KMS-11 (cell line): ENCODE measurements at regions not wholly inside any gene's neighbourhood (a gene's known extent, or its start where the extent isn't known, plus 50 kb on each side); places are given as distances from the start of the nearest gene placed in this dataset.
"Not testable (repeated sequence)": the region's sequence is repeated elsewhere in the genome, so short reads cannot be mapped to it uniquely, and the experiment has no call there.

Experiments
- H2AFZ ChIP-seq: fragments of 200-600 bp; sonication (generic); 2 replicates; pipeline ENCODE4 v1.6.1; 2016; ENCODE audit warnings: antibody characterized with exemption, mixed run types, low read depth
- H3K27ac ChIP-seq: fragments of 200-600 bp; sonication (generic); 2 replicates; pipeline ENCODE4 v1.6.1; 2016; ENCODE audit warnings: mild to moderate bottlenecking, mixed run types
- H3K27me3 ChIP-seq: fragments of 200-600 bp; sonication (generic); 2 replicates; pipeline ENCODE4 v1.6.1; 2017; ENCODE audit warnings: mild to moderate bottlenecking, low read depth, mixed run types, moderate library complexity; ENCODE audit not compliant: insufficient read depth
- H3K36me3 ChIP-seq: fragments of 200-600 bp; sonication (generic); 2 replicates; pipeline ENCODE4 v1.6.1; 2017; ENCODE audit warnings: mild to moderate bottlenecking, mixed run types; ENCODE audit not compliant: insufficient read depth
- H3K4me1 ChIP-seq: fragments of 200-600 bp; sonication (generic); 2 replicates; pipeline ENCODE4 v1.6.1; 2016; ENCODE audit warnings: mild to moderate bottlenecking, low read depth, mixed run types; ENCODE audit not compliant: poor library complexity, severe bottlenecking
- H3K4me2 ChIP-seq: fragments of 200-600 bp; sonication (generic); 2 replicates; pipeline ENCODE4 v1.7.0; 2016; ENCODE audit warnings: mild to moderate bottlenecking, mixed run types
- H3K4me3 ChIP-seq: fragments of 200-600 bp; sonication (generic); IDR thresholded peaks from 2 replicates; pipeline ENCODE4 v1.6.1; 2017; ENCODE audit warnings: low read depth, low read length, mixed read lengths; ENCODE audit not compliant: insufficient read depth
- H3K79me2 ChIP-seq: fragments of 200-600 bp; sonication (generic); 2 replicates; pipeline ENCODE4 v1.6.1; 2016; ENCODE audit warnings: low read depth, mixed run types; ENCODE audit not compliant: insufficient read depth
- H3K9ac ChIP-seq: fragments of 200-600 bp; sonication (generic); 2 replicates; pipeline ENCODE4 v1.6.1; 2016; ENCODE audit warnings: mild to moderate bottlenecking, mixed run types
- H4K20me1 ChIP-seq: fragments of 200-600 bp; sonication (generic); 2 replicates; pipeline ENCODE4 v1.6.1; 2016; ENCODE audit warnings: mild to moderate bottlenecking, mixed run types; ENCODE audit not compliant: insufficient read depth
- CTCF ChIP-seq: fragments of 200-600 bp; sonication (generic); conservative IDR thresholded peaks from 2 replicates; pipeline ENCODE4 v1.6.1; 2017; ENCODE audit warnings: low read depth, mild to moderate bottlenecking, antibody characterized with exemption, low read length, moderate library complexity, mixed read lengths

- Histone ChIP-seq H3K27me3 (peaks cover 3% of the 10 kb centered on the region; the same call in 1 of the 2 replicates), H3K4me2 (no peak overlapping the region), H3K9ac (no peak overlapping the region), H3K27ac (no peak overlapping the region), H3K79me2 (no peaks in the 10 kb centered on the region), H3K4me1 (no peaks in the 10 kb centered on the region), H3K36me3 (no peaks in the 10 kb centered on the region), H2AFZ (no peak overlapping the region), H4K20me1 (no peaks in the 10 kb centered on the region), H3K4me3 (no peak overlapping the region)
- TF ChIP-seq CTCF, result no peak
These were observed 239.6 kb upstream of the FOXF1 start for GRCh38 chr16:86270696-86271095.

- peaks cover 3% of the 10 kb centered on the region; the same call in 1 of the 2 replicates for H3K27me3 ChIP-seq
- no peak overlapping the region for H2AFZ ChIP-seq
- no peak overlapping the region for H3K9ac ChIP-seq
- H3K4me2 ChIP-seq, result no peak overlapping the region
- H3K36me3 ChIP-seq, result no peaks in the 10 kb centered on the region
- H3K4me1 ChIP-seq, result no peaks in the 10 kb centered on the region
- no peaks in the 10 kb centered on the region for H4K20me1 ChIP-seq
- no peaks in the 10 kb centered on the region for H3K79me2 ChIP-seq
- H3K27ac ChIP-seq, result no peak overlapping the region
- no peak overlapping the region for H3K4me3 ChIP-seq
- no peak for TF ChIP-seq CTCF
These were observed 237.6 kb upstream of the FOXF1 start for GRCh38 chr16:86272744-86273143.

GRCh38 chr16:86277221-86277620 is 233.1 kb upstream of the FOXF1 start:
- no peak overlapping the region for H3K4me3 ChIP-seq
- no peak overlapping the region for H3K9ac ChIP-seq
- H3K27ac ChIP-seq, result no peak overlapping the region
- no peaks in the 10 kb centered on the region for H4K20me1 ChIP-seq
- TF ChIP-seq CTCF, result no peak
- no peaks in the 10 kb centered on the region for H3K79me2 ChIP-seq
- H3K27me3 ChIP-seq, result peaks cover 6% of the 10 kb centered on the region; the same call in 1 of the 2 replicates
- H3K4me2 ChIP-seq, result no peak overlapping the region
- H3K36me3 ChIP-seq, result no peaks in the 10 kb centered on the region
- no peak overlapping the region for H2AFZ ChIP-seq
- no peaks in the 10 kb centered on the region for H3K4me1 ChIP-seq

GRCh38 chr16:86277859-86278258 is 232.5 kb upstream of the FOXF1 start:
- H3K79me2 ChIP-seq, H3K27ac ChIP-seq, H3K27me3 ChIP-seq: not testable (repeated sequence)

GRCh38 chr16:86281421-86281820 is 228.9 kb upstream of the FOXF1 start:
- H3K79me2 ChIP-seq, result no peaks in the 10 kb centered on the region
- no peak overlapping the region for H3K4me2 ChIP-seq
- no peaks in the 10 kb centered on the region for H3K36me3 ChIP-seq
- no peaks in the 10 kb centered on the region for H3K4me1 ChIP-seq
- no peaks in the 10 kb centered on the region for H4K20me1 ChIP-seq
- no peak overlapping the region for H3K9ac ChIP-seq
- H3K27ac ChIP-seq, result no peak overlapping the region
- no peak for TF ChIP-seq CTCF
- H3K27me3 ChIP-seq, result peaks cover 18% of the 10 kb centered on the region; the same call in 1 of the 2 replicates
- H3K4me3 ChIP-seq, result no peak overlapping the region
- H2AFZ ChIP-seq, result no peak overlapping the region

More at GRCh38 chr16:86277859-86278258, 232.5 kb upstream of the FOXF1 start:
- not testable (repeated sequence) for H4K20me1 ChIP-seq, H3K4me1 ChIP-seq, H3K4me2 ChIP-seq, H3K9ac ChIP-seq, H3K36me3 ChIP-seq, H2AFZ ChIP-seq, H3K4me3 ChIP-seq
